H1 (cell line): ENCODE measurements at regions not wholly inside any gene's neighbourhood (a gene's known extent, or its start where the extent isn't known, plus 50 kb on each side); places are given as distances from the start of the nearest gene placed in this dataset.

Experiments
- CBX5 ChIP-seq: fragments of 300-800, 300-1000 bp; sonication (generic); IDR thresholded peaks from 2 replicates; pipeline ENCODE4 v1.7.1; 2016; ENCODE audit warnings: antibody characterized with exemption, low read length, low read depth
- EZH2 ChIP-seq: fragments of 200-600 bp; sonication (generic); IDR thresholded peaks from 2 replicates; pipeline ENCODE4 v1.7.1; 2012; ENCODE audit warnings: low read depth, mild to moderate bottlenecking, moderate library complexity, low read length, inconsistent platforms; ENCODE audit not compliant: severe bottlenecking
- POLR2A ChIP-seq, 2 experiments: IDR thresholded peaks; 1 replicate in 1 of 2; 2 replicates in 1 of 2; pipeline ENCODE4 v1.6.1; 2011; ENCODE audit warnings: low read depth in 2 of 2, low read length in 2 of 2, mild to moderate bottlenecking in 2 of 2; ENCODE audit errors: control extremely low read depth in 1 of 2
- RAD21 ChIP-seq, 2 experiments: IDR thresholded peaks in 1 of 2; conservative IDR thresholded peaks in 1 of 2; 2 replicates each; pipeline ENCODE4 v1.6.1; 2011; ENCODE audit warnings: low read depth in 2 of 2, low read length in 2 of 2, improper control_type of control experiment in 1 of 2, inconsistent platforms in 1 of 2, mild to moderate bottlenecking in 1 of 2, moderate library complexity in 1 of 2
- TAF1 ChIP-seq: IDR thresholded peaks from 2 replicates; pipeline ENCODE4 v1.6.1; 2011; ENCODE audit warnings: mild to moderate bottlenecking, low read depth, low read length
- YY1 ChIP-seq: IDR thresholded peaks from 2 replicates; pipeline ENCODE4 v1.6.1; 2011; ENCODE audit warnings: low read depth, mild to moderate bottlenecking, low read length
- TF ChIP-seq, protein P1 (sequence below), 3 experiments: IDR thresholded peaks; 1 replicate in 2 of 3; 2 replicates in 1 of 3; pipeline versions ENCODE4 v1.5.1 to v1.6.1; 2011; ENCODE audit warnings: low read length in 3 of 3, mild to moderate bottlenecking in 3 of 3, inconsistent platforms in 2 of 3, low read depth in 1 of 3, moderate library complexity in 1 of 3; ENCODE audit not compliant: insufficient read depth in 1 of 3; ENCODE audit errors: control extremely low read depth in 1 of 3

DNA sequence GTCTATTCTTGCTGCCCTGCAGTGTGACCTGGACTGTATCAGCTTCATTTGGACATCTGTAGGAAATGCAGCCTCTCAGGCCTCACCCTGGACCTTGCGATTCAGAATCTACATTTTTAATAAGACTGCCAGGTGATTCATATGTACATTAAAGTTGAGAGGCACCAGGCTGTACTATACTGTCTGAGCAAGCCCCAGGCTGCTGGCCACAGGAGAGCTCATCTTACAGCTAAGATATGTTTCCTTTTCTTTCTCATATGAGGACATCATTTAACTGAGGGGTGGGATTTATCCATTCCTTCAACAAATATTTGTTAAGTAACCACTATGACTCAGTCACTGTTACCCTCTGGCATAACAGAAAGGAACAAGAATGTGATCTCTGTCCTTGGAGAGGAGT, 78.2 kb upstream of the GCFC2 start:
- TF ChIP-seq POLR2A (IDR thresholded peaks at IDR 0.05; ENCODE audit: control extremely low read depth in 1 of 2, low read depth in 2 of 2, low read length in 2 of 2) = no peak
- TF ChIP-seq TAF1 = no peak
- no peak for TF ChIP-seq EZH2
- no peak for TF ChIP-seq CBX5
- TF ChIP-seq YY1 = no peak
- no peak for TF ChIP-seq RAD21 (IDR thresholded peaks at IDR 0.05 in 1 of 2, conservative IDR thresholded peaks at IDR 0.05 in 1 of 2; ENCODE audit: low read depth in 2 of 2, low read length in 2 of 2)
- TF ChIP-seq, protein P1, sequence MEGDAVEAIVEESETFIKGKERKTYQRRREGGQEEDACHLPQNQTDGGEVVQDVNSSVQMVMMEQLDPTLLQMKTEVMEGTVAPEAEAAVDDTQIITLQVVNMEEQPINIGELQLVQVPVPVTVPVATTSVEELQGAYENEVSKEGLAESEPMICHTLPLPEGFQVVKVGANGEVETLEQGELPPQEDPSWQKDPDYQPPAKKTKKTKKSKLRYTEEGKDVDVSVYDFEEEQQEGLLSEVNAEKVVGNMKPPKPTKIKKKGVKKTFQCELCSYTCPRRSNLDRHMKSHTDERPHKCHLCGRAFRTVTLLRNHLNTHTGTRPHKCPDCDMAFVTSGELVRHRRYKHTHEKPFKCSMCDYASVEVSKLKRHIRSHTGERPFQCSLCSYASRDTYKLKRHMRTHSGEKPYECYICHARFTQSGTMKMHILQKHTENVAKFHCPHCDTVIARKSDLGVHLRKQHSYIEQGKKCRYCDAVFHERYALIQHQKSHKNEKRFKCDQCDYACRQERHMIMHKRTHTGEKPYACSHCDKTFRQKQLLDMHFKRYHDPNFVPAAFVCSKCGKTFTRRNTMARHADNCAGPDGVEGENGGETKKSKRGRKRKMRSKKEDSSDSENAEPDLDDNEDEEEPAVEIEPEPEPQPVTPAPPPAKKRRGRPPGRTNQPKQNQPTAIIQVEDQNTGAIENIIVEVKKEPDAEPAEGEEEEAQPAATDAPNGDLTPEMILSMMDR (IDR thresholded peaks at IDR 0.05; ENCODE audit: control extremely low read depth in 1 of 3, insufficient read depth in 1 of 3, low read depth in 1 of 3, low read length in 3 of 3) = no peak
